ENCODE measurements at regions not wholly inside any gene's neighbourhood (a gene's known extent, or its start where the extent isn't known, plus 50 kb on each side); places are given as distances from the start of the nearest gene placed in this dataset.

- peaks cover 1% of the 10 kb centered on the region for H3K4me1 ChIP-seq
- H3K27me3 ChIP-seq: no peaks in the 10 kb centered on the region
- TF ChIP-seq, protein P1, sequence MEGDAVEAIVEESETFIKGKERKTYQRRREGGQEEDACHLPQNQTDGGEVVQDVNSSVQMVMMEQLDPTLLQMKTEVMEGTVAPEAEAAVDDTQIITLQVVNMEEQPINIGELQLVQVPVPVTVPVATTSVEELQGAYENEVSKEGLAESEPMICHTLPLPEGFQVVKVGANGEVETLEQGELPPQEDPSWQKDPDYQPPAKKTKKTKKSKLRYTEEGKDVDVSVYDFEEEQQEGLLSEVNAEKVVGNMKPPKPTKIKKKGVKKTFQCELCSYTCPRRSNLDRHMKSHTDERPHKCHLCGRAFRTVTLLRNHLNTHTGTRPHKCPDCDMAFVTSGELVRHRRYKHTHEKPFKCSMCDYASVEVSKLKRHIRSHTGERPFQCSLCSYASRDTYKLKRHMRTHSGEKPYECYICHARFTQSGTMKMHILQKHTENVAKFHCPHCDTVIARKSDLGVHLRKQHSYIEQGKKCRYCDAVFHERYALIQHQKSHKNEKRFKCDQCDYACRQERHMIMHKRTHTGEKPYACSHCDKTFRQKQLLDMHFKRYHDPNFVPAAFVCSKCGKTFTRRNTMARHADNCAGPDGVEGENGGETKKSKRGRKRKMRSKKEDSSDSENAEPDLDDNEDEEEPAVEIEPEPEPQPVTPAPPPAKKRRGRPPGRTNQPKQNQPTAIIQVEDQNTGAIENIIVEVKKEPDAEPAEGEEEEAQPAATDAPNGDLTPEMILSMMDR (IDR thresholded peaks at IDR 0.05; ENCODE audit: low read depth, low read length): no peak
- H3K4me3 ChIP-seq (ENCODE audit: low read depth, low read length): no peak overlapping the region
- DNase-seq: no peak
- no peaks in the 10 kb centered on the region for H3K9me3 ChIP-seq
- H3K36me3 ChIP-seq: no peaks in the 10 kb centered on the region
Measured at GRCh38 chr13:85597790-85598500, 201.3 kb downstream of the SLITRK6 start.

DNA sequence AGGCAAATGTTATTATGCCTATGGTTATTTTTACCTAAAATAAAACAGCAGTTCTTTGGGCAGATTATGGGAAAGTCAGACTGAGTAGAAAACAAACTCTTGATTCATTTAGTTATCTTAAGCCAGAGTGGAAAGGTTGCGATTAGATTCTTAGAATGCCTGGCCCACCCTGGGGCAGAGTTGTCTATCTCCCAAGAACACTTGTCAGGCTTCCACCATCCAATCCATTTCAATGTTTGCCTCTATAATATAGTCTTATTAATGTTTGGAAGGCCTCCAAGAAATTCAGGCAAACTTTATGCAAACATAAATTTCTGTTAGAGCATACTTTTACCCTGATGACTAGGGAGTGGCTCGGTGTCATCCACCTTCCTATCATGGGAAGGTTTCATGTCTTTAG, 207.0 kb downstream of the SLITRK6 start:
- no peak overlapping the region for H3K4me3 ChIP-seq (ENCODE audit: low read depth, low read length)
- H3K4me1 ChIP-seq: no peaks in the 10 kb centered on the region; the same call in 1 of the 2 replicates
- TF ChIP-seq, protein P1 (IDR thresholded peaks at IDR 0.05; ENCODE audit: low read depth, low read length): no peak
- H3K9me3 ChIP-seq: no peaks in the 10 kb centered on the region
- no peaks in the 10 kb centered on the region for H3K36me3 ChIP-seq
- DNase-seq: no peak
- H3K27me3 ChIP-seq: no peaks in the 10 kb centered on the region

DNA sequence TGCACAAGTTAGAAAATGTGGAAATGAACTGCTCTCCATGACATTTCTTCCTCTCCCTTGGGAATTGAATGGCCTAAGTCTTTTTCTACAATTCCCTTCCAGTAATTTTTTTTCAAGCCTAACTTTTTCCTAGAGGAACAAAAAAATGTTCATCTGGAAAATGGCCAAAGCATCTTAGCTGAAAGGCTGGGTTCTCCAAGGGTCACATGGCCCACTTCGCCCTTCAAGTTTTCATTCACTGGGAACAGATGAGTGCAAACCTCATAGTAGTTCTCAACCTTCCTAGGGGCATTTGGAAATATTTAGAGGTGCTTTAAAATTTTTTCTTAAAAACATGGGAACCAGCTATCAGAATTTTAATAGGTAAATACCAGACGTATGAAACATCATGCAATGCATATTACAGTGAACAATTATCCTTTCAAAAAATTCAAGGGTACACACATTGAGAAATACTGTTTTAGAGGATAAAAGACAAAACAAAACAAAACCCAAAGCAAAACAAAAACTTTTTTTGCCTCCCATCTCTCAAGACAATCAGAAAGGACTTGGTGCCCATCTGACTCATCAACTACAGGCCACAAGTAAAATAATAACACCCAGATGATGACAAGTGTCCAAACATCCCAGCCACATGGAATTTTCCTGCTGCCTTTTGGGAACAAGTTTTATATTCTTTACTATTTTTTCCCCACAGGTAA, 208.8 kb downstream of the SLITRK6 start:
- TF ChIP-seq, protein P1 (IDR thresholded peaks at IDR 0.05; ENCODE audit: low read depth, low read length): no peak
- Histone ChIP-seq H3K4me3 (ENCODE audit: low read depth, low read length) (no peak overlapping the region), H3K27me3 (no peaks in the 10 kb centered on the region), H3K9me3 (no peaks in the 10 kb centered on the region), H3K4me1 (no peaks in the 10 kb centered on the region; the same call in 1 of the 2 replicates), H3K36me3 (no peaks in the 10 kb centered on the region)
- DNase-seq: no peak

- H3K9me3 ChIP-seq: no peaks in the 10 kb centered on the region
- H3K27me3 ChIP-seq: no peaks in the 10 kb centered on the region
Measured at GRCh38 chr13:85589021-85589420, 210.2 kb downstream of the SLITRK6 start.

GRCh38 chr13:85588359-85588758, 210.9 kb downstream of the SLITRK6 start:
- Histone ChIP-seq H3K27me3 (no peaks in the 10 kb centered on the region), H3K9me3 (no peaks in the 10 kb centered on the region), H3K4me3 (ENCODE audit: low read depth, low read length) (no peak overlapping the region), H3K4me1 (no peaks in the 10 kb centered on the region; the same call in 1 of the 2 replicates), H3K36me3 (no peaks in the 10 kb centered on the region)
- TF ChIP-seq, protein P1 (IDR thresholded peaks at IDR 0.05; ENCODE audit: low read depth, low read length): no peak
- no peak for DNase-seq

More at GRCh38 chr13:85589021-85589420, 210.2 kb downstream of the SLITRK6 start:
- Histone ChIP-seq H3K4me1 (no peaks in the 10 kb centered on the region; the same call in 1 of the 2 replicates), H3K4me3 (ENCODE audit: low read depth, low read length) (no peak overlapping the region), H3K36me3 (no peaks in the 10 kb centered on the region)
- TF ChIP-seq, protein P1 (IDR thresholded peaks at IDR 0.05; ENCODE audit: low read depth, low read length): no peak
- DNase-seq: no peak

DNA sequence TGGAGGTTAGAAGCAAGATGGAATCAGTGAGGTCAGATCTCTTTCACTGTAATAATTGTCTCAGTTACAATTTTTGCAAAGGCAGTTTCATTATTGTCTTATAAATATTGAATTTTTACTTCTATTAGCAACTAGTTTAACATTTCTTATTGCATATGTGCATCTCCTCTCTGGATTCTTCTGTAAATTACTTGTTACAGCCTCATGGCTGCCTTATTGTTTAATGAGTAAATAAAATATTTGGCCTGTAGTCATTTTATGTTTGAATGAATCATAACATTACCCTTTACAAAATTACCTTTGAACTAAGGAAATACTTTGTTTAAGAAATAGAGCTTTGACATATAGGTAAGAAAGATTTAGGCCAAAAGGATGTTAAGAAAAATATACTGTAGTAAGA, 212.4 kb downstream of the SLITRK6 start:
- H3K4me3 ChIP-seq (ENCODE audit: low read depth, low read length): no peak overlapping the region
- H3K36me3 ChIP-seq: no peaks in the 10 kb centered on the region
- H3K9me3 ChIP-seq: no peaks in the 10 kb centered on the region
- no peaks in the 10 kb centered on the region for H3K27me3 ChIP-seq
- H3K4me1 ChIP-seq: no peaks in the 10 kb centered on the region; the same call in 1 of the 2 replicates
- no peak for DNase-seq
- TF ChIP-seq, protein P1 (IDR thresholded peaks at IDR 0.05; ENCODE audit: low read depth, low read length): no peak

Data from BE2C (cell line).